ENCODE measurements at regions not wholly inside any gene's neighbourhood (a gene's known extent, or its start where the extent isn't known, plus 50 kb on each side); places are given as distances from the start of the nearest gene placed in this dataset.

- no peak for TF ChIP-seq CTCF (IDR thresholded peaks at IDR 0.05)
- no peak for TF ChIP-seq EP300 (IDR thresholded peaks at IDR 0.05)
These were observed 265.8 kb downstream of the AKAIN1 start for GRCh38 chr18:4931209-4931608.
